HepG2 (cell line): ENCODE measurements at regions not wholly inside any gene's neighbourhood (a gene's known extent, or its start where the extent isn't known, plus 50 kb on each side); places are given as distances from the start of the nearest gene placed in this dataset.

Experiments
- ARNT ChIP-seq: fragments of 450-650 bp; IDR thresholded peaks from 2 replicates; pipeline ENCODE4 v1.6.1; 2017
- ATF4 ChIP-seq, 2 experiments: fragments of 450-650 bp in 1 of 2; sonication (generic) in 1 of 2; formaldehyde crosslinking; IDR thresholded peaks; 2 replicates each; pipeline versions ENCODE4 v1.5.0 to v1.8.0; 2020 to 2022; ENCODE audit warnings: mild to moderate bottlenecking in 1 of 2, missing genetic modification reagents in 1 of 2
- ATF6 ChIP-seq: sonication (generic); formaldehyde crosslinking; conservative IDR thresholded peaks from 2 replicates; pipeline ENCODE4 v1.4.0; 2020; ENCODE audit warnings: missing genetic modification reagents
- ATF7 ChIP-seq, 2 experiments: fragments of 450-650 bp in 1 of 2; sonication (generic) in 1 of 2; formaldehyde crosslinking in 1 of 2; IDR thresholded peaks; 2 replicates each; pipeline versions ENCODE4 v1.4.0 to v1.6.1; 2016 to 2020; ENCODE audit warnings: antibody characterized with exemption in 1 of 2, mild to moderate bottlenecking in 1 of 2, missing genetic modification reagents in 1 of 2
- FOXA1 ChIP-seq, 2 experiments: fragments of 450-650 bp in 1 of 2; sonication (generic) in 1 of 2; formaldehyde crosslinking in 1 of 2; IDR thresholded peaks; 2 replicates each; pipeline versions ENCODE4 v1.4.0 to v1.6.1; 2016 to 2020; ENCODE audit warnings: missing genetic modification reagents in 1 of 2
- FOXM1 ChIP-seq: sonication (generic); formaldehyde crosslinking; IDR thresholded peaks from 2 replicates; pipeline ENCODE4 v1.5.0; 2020; ENCODE audit warnings: missing genetic modification reagents
- GRHL1 ChIP-seq: sonication (generic); formaldehyde crosslinking; conservative IDR thresholded peaks from 2 replicates; pipeline ENCODE4 v1.8.0; 2022; ENCODE audit warnings: missing genetic modification reagents
- PBX3 ChIP-seq: sonication (generic); formaldehyde crosslinking; IDR thresholded peaks from 2 replicates; pipeline ENCODE4 v1.8.1; 2023; ENCODE audit warnings: missing genetic modification reagents, inconsistent platforms, borderline replicate concordance
- PHF20 ChIP-seq: sonication (generic); formaldehyde crosslinking; IDR thresholded peaks from 2 replicates; pipeline ENCODE4 v1.5.0; 2020; ENCODE audit warnings: mild to moderate bottlenecking, missing genetic modification reagents
- SIN3A ChIP-seq: IDR thresholded peaks from 2 replicates; pipeline ENCODE4 v1.6.1; 2011; ENCODE audit warnings: low read depth, mild to moderate bottlenecking, control low read depth, low read length, borderline replicate concordance

- no peak for TF ChIP-seq ATF4 (CRISPR knock-in tag; IDR thresholded peaks at IDR 0.05)
- TF ChIP-seq ATF7 (IDR thresholded peaks at IDR 0.05), result no peak
- no peak for TF ChIP-seq ATF7 (CRISPR knock-in tag; IDR thresholded peaks at IDR 0.05)
- TF ChIP-seq GRHL1 (CRISPR knock-in tag), result no peak
- TF ChIP-seq FOXA1 (IDR thresholded peaks at IDR 0.05), result no peak
- TF ChIP-seq FOXA1 (CRISPR knock-in tag; IDR thresholded peaks at IDR 0.05), result no peak
- TF ChIP-seq PBX3 (CRISPR knock-in tag), result no peak
- no peak for TF ChIP-seq FOXM1 (CRISPR knock-in tag)
- no peak for TF ChIP-seq ARNT
- TF ChIP-seq SIN3A, result no peak
- TF ChIP-seq ATF6 (CRISPR knock-in tag), result no peak
- no peak for TF ChIP-seq PHF20 (CRISPR knock-in tag)
Observed at GRCh38 chr2:34305587-34305986, 706.5 kb upstream of the FAM98A start.
